ENCODE measurements at regions not wholly inside any gene's neighbourhood (a gene's known extent, or its start where the extent isn't known, plus 50 kb on each side); places are given as distances from the start of the nearest gene placed in this dataset.

GRCh38 chr22:48579928-48580309 is 1247.8 kb downstream of the BRD1 start:
- TF ChIP-seq CTCF (IDR thresholded peaks at IDR 0.05; ENCODE audit: low read depth, low read length, poor library complexity, severe bottlenecking): no peak
- no peak for TF ChIP-seq EZH2phosphoT487 (IDR thresholded peaks at IDR 0.05; ENCODE audit: borderline replicate concordance, low read length)
